GM12878 (cell line): ENCODE measurements at regions not wholly inside any gene's neighbourhood (a gene's known extent, or its start where the extent isn't known, plus 50 kb on each side); places are given as distances from the start of the nearest gene placed in this dataset.

ENCODE experiments used
- BHLHE40 ChIP-seq, 2 experiments: fragments of 450-650 bp in 1 of 2; IDR thresholded peaks; 2 replicates each; pipeline ENCODE4 v1.6.1; 2011 to 2017; ENCODE audit warnings: low read depth in 2 of 2, borderline replicate concordance in 1 of 2, improper control_type of control experiment in 1 of 2, low read length in 1 of 2, mild to moderate bottlenecking in 1 of 2
- EP300 ChIP-seq, 2 experiments: fragments of 150-350 bp in 1 of 2; IDR thresholded peaks; 2 replicates each; pipeline ENCODE4 v1.6.1; 2011 to 2012; ENCODE audit warnings: low read depth in 2 of 2, low read length in 2 of 2, borderline replicate concordance in 1 of 2, improper control_type of control experiment in 1 of 2, inconsistent platforms in 1 of 2; ENCODE audit not compliant: control insufficient read depth in 1 of 2
- ESRRA ChIP-seq: IDR thresholded peaks from 2 replicates; pipeline ENCODE4 v1.6.1; 2012; ENCODE audit warnings: mild to moderate bottlenecking, low read length, improper control_type of control experiment
- GABPA ChIP-seq: IDR thresholded peaks from 2 replicates; pipeline ENCODE4 v1.6.1; 2014; ENCODE audit warnings: antibody characterized with exemption, low read depth, mild to moderate bottlenecking, inconsistent platforms
- MXI1 ChIP-seq: fragments of 150-350 bp; IDR thresholded peaks from 2 replicates; pipeline ENCODE4 v1.6.1; 2011; ENCODE audit warnings: low read depth, mild to moderate bottlenecking, inconsistent platforms, low read length, improper control_type of control experiment
- POLR2AphosphoS2 ChIP-seq: IDR thresholded peaks from 2 replicates; pipeline ENCODE4 v1.6.1; 2011; ENCODE audit warnings: low read depth, mild to moderate bottlenecking, low read length, improper control_type of control experiment, moderate library complexity
- POLR2AphosphoS5 ChIP-seq: IDR thresholded peaks from 2 replicates; pipeline ENCODE4 v1.6.1; 2011; ENCODE audit warnings: mild to moderate bottlenecking, low read length, inconsistent platforms
- SKIL ChIP-seq: fragments of 450-650 bp; IDR thresholded peaks from 2 replicates; pipeline ENCODE4 v1.6.1; 2017; ENCODE audit warnings: mild to moderate bottlenecking, low read depth, inconsistent platforms; ENCODE audit not compliant: poor library complexity, severe bottlenecking
- SMAD1 ChIP-seq: fragments of 450-650 bp; IDR thresholded peaks from 2 replicates; pipeline ENCODE4 v1.6.1; 2018; ENCODE audit warnings: mild to moderate bottlenecking, low read depth; ENCODE audit not compliant: partially characterized antibody
- SP1 ChIP-seq: IDR thresholded peaks from one replicate; pipeline ENCODE4 v1.6.1; 2011; ENCODE audit warnings: low read depth, low read length
- TCF12 ChIP-seq: IDR thresholded peaks from 2 replicates; pipeline ENCODE4 v1.6.1; 2011; ENCODE audit warnings: low read depth, mild to moderate bottlenecking, low read length
- TCF7 ChIP-seq: IDR thresholded peaks from 2 replicates; pipeline ENCODE4 v1.6.1; 2014; ENCODE audit warnings: antibody characterized with exemption, borderline replicate concordance
- TF ChIP-seq, protein P1 (sequence below), 3 experiments: IDR thresholded peaks in 2 of 3; conservative IDR thresholded peaks in 1 of 3; 2 replicates each; pipeline ENCODE4 v1.5.1; 2011; ENCODE audit warnings: low read depth in 3 of 3, low read length in 3 of 3, mild to moderate bottlenecking in 3 of 3, control low read depth in 2 of 3, moderate library complexity in 2 of 3, inconsistent platforms in 1 of 3, mixed read lengths in 1 of 3; ENCODE audit not compliant: control insufficient read depth in 2 of 3, insufficient read depth in 1 of 3; ENCODE audit errors: extremely low read depth in 1 of 3

DNA sequence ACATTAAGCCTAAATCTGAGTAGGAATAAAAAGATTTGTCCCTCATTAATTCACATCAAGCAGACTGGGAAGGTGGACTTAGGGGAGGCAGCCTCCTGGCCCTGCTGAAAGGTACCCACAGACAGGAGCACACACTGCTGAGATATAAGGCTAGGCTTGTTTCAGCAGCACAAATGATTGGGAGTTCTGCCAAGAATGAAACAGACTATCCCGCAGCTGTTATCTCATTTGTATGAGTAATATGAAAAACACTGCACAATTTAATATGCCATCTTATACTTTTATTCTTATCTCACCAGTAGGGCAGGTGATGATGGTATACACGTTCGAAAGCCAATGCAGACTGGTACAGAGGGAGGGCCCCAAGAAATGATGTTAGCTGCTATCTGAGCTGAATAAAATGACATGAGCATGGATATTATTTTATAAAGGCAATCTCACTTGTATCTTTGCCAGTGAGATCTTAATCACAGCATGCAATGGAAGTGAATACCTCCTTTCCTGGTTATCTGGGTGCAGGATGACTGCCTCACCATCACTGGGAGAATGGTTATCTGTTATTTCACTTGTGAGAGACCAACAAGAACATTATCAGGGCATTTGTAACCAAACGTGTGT, 258.7 kb upstream of the PPP2R3A start:
- TF ChIP-seq SP1 (no peak), BHLHE40 (IDR thresholded peaks at IDR 0.05; ENCODE audit: borderline replicate concordance in 1 of 2, low read depth in 2 of 2, low read length in 1 of 2) (no peak), POLR2AphosphoS5 (no peak), SMAD1 (no peak), TCF7 (no peak), GABPA (no peak), ESRRA (no peak), TCF12 (no peak), SKIL (no peak), EP300 (IDR thresholded peaks at IDR 0.05; ENCODE audit: borderline replicate concordance in 1 of 2, control insufficient read depth in 1 of 2, low read depth in 2 of 2, low read length in 2 of 2) (no peak), MXI1 (no peak), POLR2AphosphoS2 (no peak)
- TF ChIP-seq, protein P1, sequence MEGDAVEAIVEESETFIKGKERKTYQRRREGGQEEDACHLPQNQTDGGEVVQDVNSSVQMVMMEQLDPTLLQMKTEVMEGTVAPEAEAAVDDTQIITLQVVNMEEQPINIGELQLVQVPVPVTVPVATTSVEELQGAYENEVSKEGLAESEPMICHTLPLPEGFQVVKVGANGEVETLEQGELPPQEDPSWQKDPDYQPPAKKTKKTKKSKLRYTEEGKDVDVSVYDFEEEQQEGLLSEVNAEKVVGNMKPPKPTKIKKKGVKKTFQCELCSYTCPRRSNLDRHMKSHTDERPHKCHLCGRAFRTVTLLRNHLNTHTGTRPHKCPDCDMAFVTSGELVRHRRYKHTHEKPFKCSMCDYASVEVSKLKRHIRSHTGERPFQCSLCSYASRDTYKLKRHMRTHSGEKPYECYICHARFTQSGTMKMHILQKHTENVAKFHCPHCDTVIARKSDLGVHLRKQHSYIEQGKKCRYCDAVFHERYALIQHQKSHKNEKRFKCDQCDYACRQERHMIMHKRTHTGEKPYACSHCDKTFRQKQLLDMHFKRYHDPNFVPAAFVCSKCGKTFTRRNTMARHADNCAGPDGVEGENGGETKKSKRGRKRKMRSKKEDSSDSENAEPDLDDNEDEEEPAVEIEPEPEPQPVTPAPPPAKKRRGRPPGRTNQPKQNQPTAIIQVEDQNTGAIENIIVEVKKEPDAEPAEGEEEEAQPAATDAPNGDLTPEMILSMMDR (IDR thresholded peaks at IDR 0.05 in 2 of 3, conservative IDR thresholded peaks at IDR 0.05 in 1 of 3; ENCODE audit: control insufficient read depth in 2 of 3, extremely low read depth in 1 of 3, insufficient read depth in 1 of 3, low read depth in 3 of 3, low read length in 3 of 3): no peak
